ENCODE measurements at regions not wholly inside any gene's neighbourhood (a gene's known extent, or its start where the extent isn't known, plus 50 kb on each side); places are given as distances from the start of the nearest gene placed in this dataset.

DNA sequence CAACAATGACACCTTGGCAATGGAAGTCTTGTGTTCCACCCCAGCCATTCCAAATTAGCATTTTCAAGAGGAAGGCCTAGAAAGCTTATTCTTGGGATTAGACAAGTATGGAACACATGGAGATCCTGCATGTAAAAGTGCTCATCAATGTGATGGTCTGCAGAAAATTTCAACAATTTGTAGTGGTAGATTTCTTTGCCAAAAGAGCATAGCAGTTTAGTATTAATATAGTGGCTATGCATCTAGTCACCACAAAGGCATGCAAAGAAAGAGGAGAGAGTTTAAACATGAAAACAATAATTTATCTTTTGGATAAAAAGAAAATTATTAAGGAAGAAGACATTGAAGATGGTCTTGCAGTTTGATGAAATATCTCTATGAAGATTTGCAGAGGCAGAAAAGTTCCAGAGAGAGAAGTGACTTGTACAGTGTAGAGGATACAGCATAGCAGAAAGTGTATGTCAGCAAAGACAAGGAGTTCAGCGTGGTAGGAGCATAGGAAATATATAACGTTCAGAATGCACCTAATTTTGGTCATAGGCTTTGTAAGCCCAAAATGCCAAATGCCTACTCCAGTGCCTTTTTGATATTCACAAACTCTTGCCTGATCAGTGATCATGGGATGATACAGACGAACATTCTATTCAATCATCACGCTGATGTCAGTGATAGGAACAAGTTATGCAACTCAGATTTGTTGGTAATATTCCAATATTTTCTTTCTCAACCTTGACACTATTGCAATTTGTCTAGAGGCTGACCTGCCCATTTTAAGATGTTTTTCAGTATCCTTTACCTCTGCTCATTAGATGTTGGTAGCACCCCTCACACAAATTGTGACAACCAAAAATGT, 727.9 kb upstream of the SOX9 start:
- H3K9me3 Mint-ChIP-seq = peaks cover 19% of the 10 kb centered on the region
- H3K4me3 Mint-ChIP-seq = no peak overlapping the region
- H3K36me3 Mint-ChIP-seq = peaks cover 8% of the 10 kb centered on the region
- peaks cover 2% of the 10 kb centered on the region; the same call in 1 of the 2 replicates for H3K27me3 Mint-ChIP-seq (ENCODE audit: low read depth)
- ATAC-seq (no peak), DNase-seq (ENCODE audit: low spot score) (no peak)
- ChIA-PET CTCF (no interaction called here), POLR2A (no interaction called here)
- TF ChIP-seq TCF7 (CRISPR knock-in tag; IDR thresholded peaks at IDR 0.05; ENCODE audit: low read depth) = no peak
- TF ChIP-seq, protein P1, sequence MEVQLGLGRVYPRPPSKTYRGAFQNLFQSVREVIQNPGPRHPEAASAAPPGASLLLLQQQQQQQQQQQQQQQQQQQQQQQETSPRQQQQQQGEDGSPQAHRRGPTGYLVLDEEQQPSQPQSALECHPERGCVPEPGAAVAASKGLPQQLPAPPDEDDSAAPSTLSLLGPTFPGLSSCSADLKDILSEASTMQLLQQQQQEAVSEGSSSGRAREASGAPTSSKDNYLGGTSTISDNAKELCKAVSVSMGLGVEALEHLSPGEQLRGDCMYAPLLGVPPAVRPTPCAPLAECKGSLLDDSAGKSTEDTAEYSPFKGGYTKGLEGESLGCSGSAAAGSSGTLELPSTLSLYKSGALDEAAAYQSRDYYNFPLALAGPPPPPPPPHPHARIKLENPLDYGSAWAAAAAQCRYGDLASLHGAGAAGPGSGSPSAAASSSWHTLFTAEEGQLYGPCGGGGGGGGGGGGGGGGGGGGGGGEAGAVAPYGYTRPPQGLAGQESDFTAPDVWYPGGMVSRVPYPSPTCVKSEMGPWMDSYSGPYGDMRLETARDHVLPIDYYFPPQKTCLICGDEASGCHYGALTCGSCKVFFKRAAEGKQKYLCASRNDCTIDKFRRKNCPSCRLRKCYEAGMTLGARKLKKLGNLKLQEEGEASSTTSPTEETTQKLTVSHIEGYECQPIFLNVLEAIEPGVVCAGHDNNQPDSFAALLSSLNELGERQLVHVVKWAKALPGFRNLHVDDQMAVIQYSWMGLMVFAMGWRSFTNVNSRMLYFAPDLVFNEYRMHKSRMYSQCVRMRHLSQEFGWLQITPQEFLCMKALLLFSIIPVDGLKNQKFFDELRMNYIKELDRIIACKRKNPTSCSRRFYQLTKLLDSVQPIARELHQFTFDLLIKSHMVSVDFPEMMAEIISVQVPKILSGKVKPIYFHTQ (CRISPR knock-in tag; IDR thresholded peaks at IDR 0.05) = no peak
- TF ChIP-seq, protein P2, sequence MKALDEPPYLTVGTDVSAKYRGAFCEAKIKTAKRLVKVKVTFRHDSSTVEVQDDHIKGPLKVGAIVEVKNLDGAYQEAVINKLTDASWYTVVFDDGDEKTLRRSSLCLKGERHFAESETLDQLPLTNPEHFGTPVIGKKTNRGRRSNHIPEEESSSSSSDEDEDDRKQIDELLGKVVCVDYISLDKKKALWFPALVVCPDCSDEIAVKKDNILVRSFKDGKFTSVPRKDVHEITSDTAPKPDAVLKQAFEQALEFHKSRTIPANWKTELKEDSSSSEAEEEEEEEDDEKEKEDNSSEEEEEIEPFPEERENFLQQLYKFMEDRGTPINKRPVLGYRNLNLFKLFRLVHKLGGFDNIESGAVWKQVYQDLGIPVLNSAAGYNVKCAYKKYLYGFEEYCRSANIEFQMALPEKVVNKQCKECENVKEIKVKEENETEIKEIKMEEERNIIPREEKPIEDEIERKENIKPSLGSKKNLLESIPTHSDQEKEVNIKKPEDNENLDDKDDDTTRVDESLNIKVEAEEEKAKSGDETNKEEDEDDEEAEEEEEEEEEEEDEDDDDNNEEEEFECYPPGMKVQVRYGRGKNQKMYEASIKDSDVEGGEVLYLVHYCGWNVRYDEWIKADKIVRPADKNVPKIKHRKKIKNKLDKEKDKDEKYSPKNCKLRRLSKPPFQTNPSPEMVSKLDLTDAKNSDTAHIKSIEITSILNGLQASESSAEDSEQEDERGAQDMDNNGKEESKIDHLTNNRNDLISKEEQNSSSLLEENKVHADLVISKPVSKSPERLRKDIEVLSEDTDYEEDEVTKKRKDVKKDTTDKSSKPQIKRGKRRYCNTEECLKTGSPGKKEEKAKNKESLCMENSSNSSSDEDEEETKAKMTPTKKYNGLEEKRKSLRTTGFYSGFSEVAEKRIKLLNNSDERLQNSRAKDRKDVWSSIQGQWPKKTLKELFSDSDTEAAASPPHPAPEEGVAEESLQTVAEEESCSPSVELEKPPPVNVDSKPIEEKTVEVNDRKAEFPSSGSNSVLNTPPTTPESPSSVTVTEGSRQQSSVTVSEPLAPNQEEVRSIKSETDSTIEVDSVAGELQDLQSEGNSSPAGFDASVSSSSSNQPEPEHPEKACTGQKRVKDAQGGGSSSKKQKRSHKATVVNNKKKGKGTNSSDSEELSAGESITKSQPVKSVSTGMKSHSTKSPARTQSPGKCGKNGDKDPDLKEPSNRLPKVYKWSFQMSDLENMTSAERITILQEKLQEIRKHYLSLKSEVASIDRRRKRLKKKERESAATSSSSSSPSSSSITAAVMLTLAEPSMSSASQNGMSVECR (CRISPR knock-in tag; IDR thresholded peaks at IDR 0.05; ENCODE audit: borderline replicate concordance) = no peak
- no peaks in the 10 kb centered on the region for H3K4me1 Mint-ChIP-seq
- H3K27ac Mint-ChIP-seq = no peak overlapping the region

DNA sequence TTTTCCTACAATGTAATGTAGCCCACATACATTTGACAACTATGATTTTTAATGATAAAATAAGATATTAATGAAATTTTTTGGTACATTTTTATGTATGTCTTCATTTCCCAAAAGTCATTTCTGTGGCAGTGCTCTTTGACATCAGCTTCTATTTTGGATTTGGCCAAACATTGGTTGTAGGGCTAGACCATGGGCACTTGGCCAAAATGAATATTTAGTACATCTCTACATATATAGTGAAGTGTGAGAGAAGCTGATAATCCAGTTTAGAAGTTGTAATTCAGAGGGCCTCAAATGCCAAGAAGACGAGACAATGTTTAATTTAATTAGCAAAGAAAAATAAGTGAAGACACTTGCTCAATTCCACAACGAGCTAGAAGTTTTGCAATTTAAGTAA, 724.9 kb upstream of the SOX9 start:
- CTCF ChIA-PET = no interaction called here

More for the DNA sequence above, 724.9 kb upstream of the SOX9 start:
- Mint-ChIP-seq H3K9me3 (peaks cover 5% of the 10 kb centered on the region; the same call in 1 of the 2 replicates), H3K27me3 (ENCODE audit: low read depth) (no peaks in the 10 kb centered on the region), H3K36me3 (no peaks in the 10 kb centered on the region), H3K4me3 (no peak overlapping the region), H3K4me1 (peaks cover 8% of the 10 kb centered on the region), H3K27ac (no peak overlapping the region)
- POLR2A ChIA-PET = no interaction called here
- TF ChIP-seq ATF1 (CRISPR knock-in tag; IDR thresholded peaks at IDR 0.05) (no peak), CREM (CRISPR knock-in tag; IDR thresholded peaks at IDR 0.05) (no peak), ZNF671 (CRISPR knock-in tag; IDR thresholded peaks at IDR 0.05) (no peak), ZNF232 (CRISPR knock-in tag; IDR thresholded peaks at IDR 0.05) (no peak), TP53 (CRISPR knock-in tag; IDR thresholded peaks at IDR 0.05) (no peak)
- TF ChIP-seq, protein P3, sequence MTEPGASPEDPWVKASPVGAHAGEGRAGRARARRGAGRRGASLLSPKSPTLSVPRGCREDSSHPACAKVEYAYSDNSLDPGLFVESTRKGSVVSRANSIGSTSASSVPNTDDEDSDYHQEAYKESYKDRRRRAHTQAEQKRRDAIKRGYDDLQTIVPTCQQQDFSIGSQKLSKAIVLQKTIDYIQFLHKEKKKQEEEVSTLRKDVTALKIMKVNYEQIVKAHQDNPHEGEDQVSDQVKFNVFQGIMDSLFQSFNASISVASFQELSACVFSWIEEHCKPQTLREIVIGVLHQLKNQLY (CRISPR knock-in tag; IDR thresholded peaks at IDR 0.05) = no peak
- TF ChIP-seq, protein P4, sequence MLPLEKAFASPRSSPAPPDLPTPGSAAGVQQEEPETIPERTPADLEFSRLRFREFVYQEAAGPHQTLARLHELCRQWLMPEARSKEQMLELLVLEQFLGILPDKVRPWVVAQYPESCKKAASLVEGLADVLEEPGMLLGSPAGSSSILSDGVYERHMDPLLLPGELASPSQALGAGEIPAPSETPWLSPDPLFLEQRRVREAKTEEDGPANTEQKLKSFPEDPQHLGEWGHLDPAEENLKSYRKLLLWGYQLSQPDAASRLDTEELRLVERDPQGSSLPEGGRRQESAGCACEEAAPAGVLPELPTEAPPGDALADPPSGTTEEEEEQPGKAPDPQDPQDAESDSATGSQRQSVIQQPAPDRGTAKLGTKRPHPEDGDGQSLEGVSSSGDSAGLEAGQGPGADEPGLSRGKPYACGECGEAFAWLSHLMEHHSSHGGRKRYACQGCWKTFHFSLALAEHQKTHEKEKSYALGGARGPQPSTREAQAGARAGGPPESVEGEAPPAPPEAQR (CRISPR knock-in tag; IDR thresholded peaks at IDR 0.05) = no peak
- TF ChIP-seq, protein P5, sequence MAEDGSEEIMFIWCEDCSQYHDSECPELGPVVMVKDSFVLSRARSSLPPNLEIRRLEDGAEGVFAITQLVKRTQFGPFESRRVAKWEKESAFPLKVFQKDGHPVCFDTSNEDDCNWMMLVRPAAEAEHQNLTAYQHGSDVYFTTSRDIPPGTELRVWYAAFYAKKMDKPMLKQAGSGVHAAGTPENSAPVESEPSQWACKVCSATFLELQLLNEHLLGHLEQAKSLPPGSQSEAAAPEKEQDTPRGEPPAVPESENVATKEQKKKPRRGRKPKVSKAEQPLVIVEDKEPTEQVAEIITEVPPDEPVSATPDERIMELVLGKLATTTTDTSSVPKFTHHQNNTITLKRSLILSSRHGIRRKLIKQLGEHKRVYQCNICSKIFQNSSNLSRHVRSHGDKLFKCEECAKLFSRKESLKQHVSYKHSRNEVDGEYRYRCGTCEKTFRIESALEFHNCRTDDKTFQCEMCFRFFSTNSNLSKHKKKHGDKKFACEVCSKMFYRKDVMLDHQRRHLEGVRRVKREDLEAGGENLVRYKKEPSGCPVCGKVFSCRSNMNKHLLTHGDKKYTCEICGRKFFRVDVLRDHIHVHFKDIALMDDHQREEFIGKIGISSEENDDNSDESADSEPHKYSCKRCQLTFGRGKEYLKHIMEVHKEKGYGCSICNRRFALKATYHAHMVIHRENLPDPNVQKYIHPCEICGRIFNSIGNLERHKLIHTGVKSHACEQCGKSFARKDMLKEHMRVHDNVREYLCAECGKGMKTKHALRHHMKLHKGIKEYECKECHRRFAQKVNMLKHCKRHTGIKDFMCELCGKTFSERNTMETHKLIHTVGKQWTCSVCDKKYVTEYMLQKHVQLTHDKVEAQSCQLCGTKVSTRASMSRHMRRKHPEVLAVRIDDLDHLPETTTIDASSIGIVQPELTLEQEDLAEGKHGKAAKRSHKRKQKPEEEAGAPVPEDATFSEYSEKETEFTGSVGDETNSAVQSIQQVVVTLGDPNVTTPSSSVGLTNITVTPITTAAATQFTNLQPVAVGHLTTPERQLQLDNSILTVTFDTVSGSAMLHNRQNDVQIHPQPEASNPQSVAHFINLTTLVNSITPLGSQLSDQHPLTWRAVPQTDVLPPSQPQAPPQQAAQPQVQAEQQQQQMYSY (CRISPR knock-in tag; IDR thresholded peaks at IDR 0.05) = no peak
- TF ChIP-seq, protein P6, sequence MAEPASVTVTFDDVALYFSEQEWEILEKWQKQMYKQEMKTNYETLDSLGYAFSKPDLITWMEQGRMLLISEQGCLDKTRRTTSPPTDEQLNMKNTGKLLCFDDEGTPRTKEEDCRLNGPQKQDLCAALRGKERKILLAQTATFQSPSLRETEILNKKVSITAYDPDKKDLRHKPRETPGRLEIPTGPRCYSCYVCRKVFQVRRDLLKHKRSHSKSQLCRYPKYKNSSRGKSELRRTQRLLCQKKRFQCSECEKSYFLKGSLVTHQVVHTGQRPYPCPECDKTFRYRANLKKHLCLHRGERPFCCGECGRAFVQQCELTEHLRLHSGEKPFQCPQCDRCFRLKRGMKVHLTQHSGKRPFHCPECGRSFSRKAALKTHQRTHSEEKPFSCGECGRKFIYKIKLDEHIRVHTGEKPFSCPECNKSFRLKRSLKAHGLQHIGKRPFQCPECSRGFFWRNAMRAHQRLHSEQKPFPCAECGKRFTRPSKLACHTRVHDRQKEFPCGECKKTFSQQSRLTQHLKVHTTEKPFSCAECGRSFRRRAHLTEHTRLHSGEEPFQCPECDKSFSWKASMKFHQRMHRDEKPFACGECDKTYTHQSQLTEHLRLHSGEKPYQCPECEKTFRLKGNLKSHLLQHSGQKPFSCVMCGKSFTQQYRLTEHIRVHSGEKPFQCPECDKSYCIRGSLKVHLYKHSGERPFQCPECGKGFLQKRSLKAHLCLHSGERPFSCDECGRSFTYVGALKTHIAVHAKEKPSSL (CRISPR knock-in tag; conservative IDR thresholded peaks at IDR 0.05) = no peak
- ATAC-seq = no peak
- DNase-seq (ENCODE audit: low spot score) = no peak
